Large intestine (tissue), 3 donors: ENCODE measurements at regions not wholly inside any gene's neighbourhood (a gene's known extent, or its start where the extent isn't known, plus 50 kb on each side); places are given as distances from the start of the nearest gene placed in this dataset.

Source experiments
- DNase-seq, 2 donors: peaks; one replicate each; pipeline versions ENCODE4 v3.0.0 to v3.0.0-alpha.2; 2013
- H3K27ac ChIP-seq: one replicate; pipeline ENCODE4 v1.5.1; 2013; ENCODE audit warnings: low read length
- H3K27me3 ChIP-seq: 2 replicates; pipeline ENCODE4 v1.6.1; 2013; ENCODE audit warnings: low read length; ENCODE audit not compliant: control insufficient read depth, insufficient read depth
- H3K36me3 ChIP-seq: 2 replicates; pipeline ENCODE4 v1.6.1; 2013; ENCODE audit warnings: low read length; ENCODE audit not compliant: control insufficient read depth, insufficient read depth
- H3K4me1 ChIP-seq: one replicate; pipeline ENCODE4 v1.6.1; 2013; ENCODE audit warnings: low read length; ENCODE audit not compliant: control insufficient read depth, insufficient read depth
- H3K4me3 ChIP-seq: one replicate; pipeline ENCODE4 v1.5.1; 2013; ENCODE audit warnings: low read length
- H3K9me3 ChIP-seq: one replicate; pipeline ENCODE4 v1.6.1; 2013; ENCODE audit warnings: mild to moderate bottlenecking, low read depth, low read length, moderate library complexity; ENCODE audit not compliant: control insufficient read depth
- WGBS: methylation state at CpG from one replicate; pipeline ENCODE4 v1.1.5; 2013; ENCODE audit warnings: low lambda C conversion rate; ENCODE audit not compliant: insufficient coverage; 5-methylcytosine and 5-hydroxymethylcytosine counted together

- peak in 1 of 2 donors; percentile 16 for DNase-seq
- no peak overlapping the region for H3K27ac ChIP-seq
- no CpG with 5 or more reads among the region's 4 CpGs for WGBS
Observed at GRCh38 chr2:136582628-136583205, 182.6 kb upstream of the THSD7B start.

GRCh38 chr2:136572335-136572734 is 193.0 kb upstream of the THSD7B start:
- WGBS: no CpG with 5 or more reads among the region's 2 CpGs
- no peaks in the 10 kb centered on the region for H3K36me3 ChIP-seq
- H3K4me1 ChIP-seq: no peaks in the 10 kb centered on the region
- DNase-seq: no peak
- no peak overlapping the region for H3K27ac ChIP-seq
- no peaks in the 10 kb centered on the region for H3K27me3 ChIP-seq
- no peaks in the 10 kb centered on the region for H3K9me3 ChIP-seq
- no peak overlapping the region for H3K4me3 ChIP-seq

More at GRCh38 chr2:136582628-136583205, 182.6 kb upstream of the THSD7B start:
- Histone ChIP-seq H3K36me3 (no peaks in the 10 kb centered on the region), H3K9me3 (no peaks in the 10 kb centered on the region), H3K4me1 (no peaks in the 10 kb centered on the region), H3K27me3 (no peaks in the 10 kb centered on the region), H3K4me3 (no peak overlapping the region)

GRCh38 chr2:136557203-136557602 is 208.1 kb upstream of the THSD7B start:
- Histone ChIP-seq H3K4me1 (no peaks in the 10 kb centered on the region), H3K9me3 (no peaks in the 10 kb centered on the region), H3K4me3 (no peak overlapping the region), H3K27me3 (no peaks in the 10 kb centered on the region), H3K27ac (no peak overlapping the region), H3K36me3 (no peaks in the 10 kb centered on the region)
- no CpG with 5 or more reads among the region's 1 CpG for WGBS
- no peak for DNase-seq

- H3K27ac ChIP-seq: no peak overlapping the region
- no peak overlapping the region for H3K4me3 ChIP-seq
- DNase-seq: no peak
- no peaks in the 10 kb centered on the region for H3K36me3 ChIP-seq
- no peaks in the 10 kb centered on the region for H3K4me1 ChIP-seq
- no CpG with 5 or more reads among the region's 1 CpG for WGBS
- no peaks in the 10 kb centered on the region for H3K27me3 ChIP-seq
- H3K9me3 ChIP-seq: no peaks in the 10 kb centered on the region
Observed at GRCh38 chr2:136550181-136550580, 215.2 kb upstream of the THSD7B start.

- no peak for DNase-seq
- H3K27ac ChIP-seq: no peak overlapping the region
- H3K27me3 ChIP-seq: no peaks in the 10 kb centered on the region
- H3K4me3 ChIP-seq: no peak overlapping the region
- no CpG with 5 or more reads among the region's 5 CpGs for WGBS
- H3K9me3 ChIP-seq: no peaks in the 10 kb centered on the region
- H3K4me1 ChIP-seq: no peaks in the 10 kb centered on the region
- H3K36me3 ChIP-seq: no peaks in the 10 kb centered on the region
Observed at GRCh38 chr2:136539355-136539754, 226.0 kb upstream of the THSD7B start.

- Histone ChIP-seq H3K4me3 (no peak overlapping the region), H3K36me3 (no peaks in the 10 kb centered on the region), H3K27ac (no peak overlapping the region), H3K9me3 (no peaks in the 10 kb centered on the region), H3K4me1 (no peaks in the 10 kb centered on the region), H3K27me3 (no peaks in the 10 kb centered on the region)
- WGBS: no CpG with 5 or more reads among the region's 4 CpGs
- no peak for DNase-seq
Observed at GRCh38 chr2:136538489-136538888, 226.9 kb upstream of the THSD7B start.

- Histone ChIP-seq H3K9me3 (no peaks in the 10 kb centered on the region), H3K36me3 (no peaks in the 10 kb centered on the region), H3K4me3 (no peak overlapping the region), H3K27me3 (no peaks in the 10 kb centered on the region), H3K4me1 (no peaks in the 10 kb centered on the region), H3K27ac (no peak overlapping the region)
- no CpG with 5 or more reads among the region's 3 CpGs for WGBS
- DNase-seq: no peak
Observed at GRCh38 chr2:136534811-136535210, 230.5 kb upstream of the THSD7B start.

- no peaks in the 10 kb centered on the region for H3K36me3 ChIP-seq
- no peak overlapping the region for H3K4me3 ChIP-seq
- no peaks in the 10 kb centered on the region for H3K27me3 ChIP-seq
- 82% methylated on average over 2 of the region's 2 CpGs for WGBS
- H3K4me1 ChIP-seq: no peaks in the 10 kb centered on the region
- no peak for DNase-seq
- no peaks in the 10 kb centered on the region for H3K9me3 ChIP-seq
- H3K27ac ChIP-seq: no peak overlapping the region
Observed at GRCh38 chr2:136532171-136532570, 233.2 kb upstream of the THSD7B start.

- no peaks in the 10 kb centered on the region for H3K9me3 ChIP-seq
- WGBS: no CpG with 5 or more reads among the region's 2 CpGs
- no peaks in the 10 kb centered on the region for H3K4me1 ChIP-seq
- no peak for DNase-seq
- no peaks in the 10 kb centered on the region for H3K27me3 ChIP-seq
- H3K36me3 ChIP-seq: no peaks in the 10 kb centered on the region
- H3K4me3 ChIP-seq: no peak overlapping the region
- no peak overlapping the region for H3K27ac ChIP-seq
Observed at GRCh38 chr2:136531731-136532130, 233.6 kb upstream of the THSD7B start.

- Histone ChIP-seq H3K27ac (no peak overlapping the region), H3K4me3 (no peak overlapping the region), H3K9me3 (no peaks in the 10 kb centered on the region), H3K27me3 (no peaks in the 10 kb centered on the region), H3K4me1 (no peaks in the 10 kb centered on the region), H3K36me3 (no peaks in the 10 kb centered on the region)
- DNase-seq: no peak
Observed at GRCh38 chr2:136530146-136530545, 235.2 kb upstream of the THSD7B start.

GRCh38 chr2:136527560-136527959 is 237.8 kb upstream of the THSD7B start:
- Histone ChIP-seq H3K27ac (no peak overlapping the region), H3K4me1 (no peaks in the 10 kb centered on the region), H3K9me3 (no peaks in the 10 kb centered on the region), H3K4me3 (no peak overlapping the region), H3K27me3 (no peaks in the 10 kb centered on the region), H3K36me3 (no peaks in the 10 kb centered on the region)
- no CpG with 5 or more reads among the region's 2 CpGs for WGBS
- DNase-seq: peak in 1 of 2 donors; percentile 4
